ENCODE measurements at regions not wholly inside any gene's neighbourhood (a gene's known extent, or its start where the extent isn't known, plus 50 kb on each side); places are given as distances from the start of the nearest gene placed in this dataset.

DNA sequence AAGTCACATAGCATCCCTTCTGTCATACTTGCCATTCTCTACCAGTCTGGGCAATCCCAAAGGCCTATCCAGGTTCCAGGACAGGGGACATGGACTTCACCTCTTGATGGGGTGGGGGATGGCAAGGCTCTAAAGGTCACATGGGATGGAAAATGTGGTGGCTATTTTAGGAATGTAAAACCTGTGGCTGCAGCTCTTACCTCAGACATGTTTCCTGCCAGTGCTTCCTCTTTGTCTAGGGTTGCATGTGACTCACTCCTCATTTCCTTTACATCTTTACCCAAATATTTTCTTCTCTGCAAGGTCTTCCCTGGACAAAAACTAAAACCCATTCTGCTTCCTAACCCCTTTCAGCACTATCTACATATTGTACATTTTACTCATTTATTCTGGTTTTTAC, 135.7 kb downstream of the BTBD3 start:
- Histone ChIP-seq H3K4me1 (ENCODE audit: low read length) (no peaks in the 10 kb centered on the region), H3K4me3 (ENCODE audit: low read length) (no peak overlapping the region), H3K4me2 (ENCODE audit: low read depth, low read length, poor library complexity, severe bottlenecking) (no peak overlapping the region), H3K9me3 (ENCODE audit: low read length) (peaks cover 14% of the 10 kb centered on the region; the same call in 1 of the 2 replicates), H2AFZ (ENCODE audit: low read length) (no peak overlapping the region), H3K9me2 (replicated peaks; ENCODE audit: insufficient read depth, low read length) (no peaks in the 10 kb centered on the region), H3K27ac (ENCODE audit: low read length) (no peak overlapping the region), H3K27me3 (ENCODE audit: low read length) (no peaks in the 10 kb centered on the region), H3K79me2 (ENCODE audit: low read length) (no peaks in the 10 kb centered on the region), H3K36me3 (ENCODE audit: insufficient read depth, low read length) (no peaks in the 10 kb centered on the region), H4K20me1 (ENCODE audit: insufficient read depth, low read depth, low read length) (no peaks in the 10 kb centered on the region), H3K9ac (ENCODE audit: low read length) (no peak overlapping the region)
- no peak for DNase-seq

DNA sequence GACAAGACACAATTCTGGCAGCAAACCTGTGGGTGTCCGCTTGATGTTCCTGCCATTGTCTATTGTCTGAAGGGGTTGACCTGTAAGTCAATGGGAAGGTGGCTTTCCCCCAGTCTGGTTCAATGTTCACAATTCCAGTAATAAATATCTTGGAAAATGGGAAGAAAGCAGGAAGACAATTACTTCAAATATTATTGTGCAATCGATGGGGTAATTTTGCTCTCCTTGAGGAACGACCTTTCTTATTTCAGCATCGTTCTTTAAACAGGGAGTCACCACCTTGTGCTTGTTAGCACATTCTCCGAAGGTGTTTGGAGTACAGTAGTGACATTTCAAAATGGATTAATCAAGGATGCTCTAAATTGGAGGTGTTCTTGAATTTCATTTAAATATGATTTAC, 136.9 kb downstream of the BTBD3 start:
- Histone ChIP-seq H3K79me2 (ENCODE audit: low read length) (no peaks in the 10 kb centered on the region), H2AFZ (ENCODE audit: low read length) (no peak overlapping the region), H3K27me3 (ENCODE audit: low read length) (no peaks in the 10 kb centered on the region), H3K4me1 (ENCODE audit: low read length) (no peaks in the 10 kb centered on the region), H3K27ac (ENCODE audit: low read length) (no peak overlapping the region), H4K20me1 (ENCODE audit: insufficient read depth, low read depth, low read length) (no peaks in the 10 kb centered on the region), H3K4me2 (ENCODE audit: low read depth, low read length, poor library complexity, severe bottlenecking) (no peak overlapping the region), H3K9me2 (replicated peaks; ENCODE audit: insufficient read depth, low read length) (no peaks in the 10 kb centered on the region), H3K9ac (ENCODE audit: low read length) (no peak overlapping the region), H3K9me3 (ENCODE audit: low read length) (peaks cover 11% of the 10 kb centered on the region; the same call in 1 of the 2 replicates), H3K4me3 (ENCODE audit: low read length) (no peak overlapping the region), H3K36me3 (ENCODE audit: insufficient read depth, low read length) (no peaks in the 10 kb centered on the region)
- DNase-seq = no peak

DNA sequence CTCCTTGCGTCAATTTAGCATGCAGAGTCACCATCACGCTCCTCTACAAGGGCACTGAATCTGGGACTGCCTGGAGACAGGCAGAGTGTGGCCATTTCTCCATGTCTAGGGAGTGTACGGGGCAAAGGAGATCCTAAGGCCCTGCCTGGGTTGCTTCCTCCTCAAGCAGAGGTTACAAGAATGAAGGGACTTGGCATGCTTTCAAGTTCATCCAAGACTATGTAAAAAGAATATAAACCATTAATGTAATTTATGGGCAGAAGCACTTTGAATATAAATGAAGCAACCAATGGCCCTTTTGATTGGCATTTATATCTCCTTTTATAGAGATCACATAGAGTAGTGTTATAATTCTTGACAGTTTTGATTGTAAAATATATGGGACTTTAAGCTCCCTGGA, 137.5 kb downstream of the BTBD3 start:
- H3K4me1 ChIP-seq (ENCODE audit: low read length) = no peaks in the 10 kb centered on the region
- no peaks in the 10 kb centered on the region for H3K9me2 ChIP-seq (replicated peaks; ENCODE audit: insufficient read depth, low read length)
- peaks cover 8% of the 10 kb centered on the region; the same call in 1 of the 2 replicates for H3K9me3 ChIP-seq (ENCODE audit: low read length)
- no peak overlapping the region for H3K4me3 ChIP-seq (ENCODE audit: low read length)
- no peaks in the 10 kb centered on the region for H3K36me3 ChIP-seq (ENCODE audit: insufficient read depth, low read length)
- no peak overlapping the region for H2AFZ ChIP-seq (ENCODE audit: low read length)
- H4K20me1 ChIP-seq (ENCODE audit: insufficient read depth, low read depth, low read length) = no peaks in the 10 kb centered on the region
- no peak for DNase-seq
- H3K27ac ChIP-seq (ENCODE audit: low read length) = no peak overlapping the region
- H3K9ac ChIP-seq (ENCODE audit: low read length) = no peak overlapping the region
- no peak overlapping the region for H3K4me2 ChIP-seq (ENCODE audit: low read depth, low read length, poor library complexity, severe bottlenecking)
- H3K79me2 ChIP-seq (ENCODE audit: low read length) = no peaks in the 10 kb centered on the region
- no peaks in the 10 kb centered on the region for H3K27me3 ChIP-seq (ENCODE audit: low read length)

GRCh38 chr20:12056839-12057238, 139.1 kb downstream of the BTBD3 start:
- no peak overlapping the region for H3K4me3 ChIP-seq (ENCODE audit: low read length)
- no peaks in the 10 kb centered on the region for H3K4me1 ChIP-seq (ENCODE audit: low read length)
- peaks cover 14% of the 10 kb centered on the region for H3K9me3 ChIP-seq (ENCODE audit: low read length)
- no peaks in the 10 kb centered on the region for H4K20me1 ChIP-seq (ENCODE audit: insufficient read depth, low read depth, low read length)
- no peaks in the 10 kb centered on the region for H3K27me3 ChIP-seq (ENCODE audit: low read length)
- H2AFZ ChIP-seq (ENCODE audit: low read length) = no peak overlapping the region
- no peaks in the 10 kb centered on the region for H3K36me3 ChIP-seq (ENCODE audit: insufficient read depth, low read length)
- no peak overlapping the region for H3K9ac ChIP-seq (ENCODE audit: low read length)
- H3K9me2 ChIP-seq (replicated peaks; ENCODE audit: insufficient read depth, low read length) = no peaks in the 10 kb centered on the region
- no peak for DNase-seq
- H3K4me2 ChIP-seq (ENCODE audit: low read depth, low read length, poor library complexity, severe bottlenecking) = no peak overlapping the region
- no peak overlapping the region for H3K27ac ChIP-seq (ENCODE audit: low read length)
- no peaks in the 10 kb centered on the region for H3K79me2 ChIP-seq (ENCODE audit: low read length)

DNA sequence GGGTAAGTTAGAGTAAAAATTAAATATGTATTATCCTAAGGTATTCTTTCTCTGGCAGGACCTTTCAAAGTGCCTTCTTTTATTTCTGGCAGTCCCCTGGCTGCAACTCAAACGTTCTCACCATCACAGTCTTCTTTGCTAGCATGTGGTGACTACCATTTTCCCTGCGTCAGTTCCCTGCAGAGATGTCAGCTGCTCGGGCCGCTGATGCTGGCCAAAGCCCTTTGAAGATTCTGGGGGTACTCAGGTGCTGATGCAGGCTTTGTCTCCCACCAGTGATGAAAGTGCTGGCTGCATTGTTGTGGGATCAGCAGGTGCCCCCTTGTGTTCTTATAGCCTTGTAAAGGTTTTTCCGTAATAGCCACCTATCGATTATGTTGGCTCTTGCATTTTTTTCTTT, 140.1 kb downstream of the BTBD3 start:
- H3K4me3 ChIP-seq (ENCODE audit: low read length) = no peak overlapping the region
- no peaks in the 10 kb centered on the region for H3K79me2 ChIP-seq (ENCODE audit: low read length)
- no peak overlapping the region for H2AFZ ChIP-seq (ENCODE audit: low read length)
- peaks cover 11% of the 10 kb centered on the region for H3K9me3 ChIP-seq (ENCODE audit: low read length)
- H4K20me1 ChIP-seq (ENCODE audit: insufficient read depth, low read depth, low read length) = no peaks in the 10 kb centered on the region
- no peaks in the 10 kb centered on the region for H3K36me3 ChIP-seq (ENCODE audit: insufficient read depth, low read length)
- H3K27me3 ChIP-seq (ENCODE audit: low read length) = no peaks in the 10 kb centered on the region
- H3K27ac ChIP-seq (ENCODE audit: low read length) = no peak overlapping the region
- H3K9me2 ChIP-seq (replicated peaks; ENCODE audit: insufficient read depth, low read length) = no peaks in the 10 kb centered on the region
- no peak for DNase-seq
- H3K4me1 ChIP-seq (ENCODE audit: low read length) = no peaks in the 10 kb centered on the region
- no peak overlapping the region for H3K9ac ChIP-seq (ENCODE audit: low read length)
- H3K4me2 ChIP-seq (ENCODE audit: low read depth, low read length, poor library complexity, severe bottlenecking) = no peak overlapping the region

DNA sequence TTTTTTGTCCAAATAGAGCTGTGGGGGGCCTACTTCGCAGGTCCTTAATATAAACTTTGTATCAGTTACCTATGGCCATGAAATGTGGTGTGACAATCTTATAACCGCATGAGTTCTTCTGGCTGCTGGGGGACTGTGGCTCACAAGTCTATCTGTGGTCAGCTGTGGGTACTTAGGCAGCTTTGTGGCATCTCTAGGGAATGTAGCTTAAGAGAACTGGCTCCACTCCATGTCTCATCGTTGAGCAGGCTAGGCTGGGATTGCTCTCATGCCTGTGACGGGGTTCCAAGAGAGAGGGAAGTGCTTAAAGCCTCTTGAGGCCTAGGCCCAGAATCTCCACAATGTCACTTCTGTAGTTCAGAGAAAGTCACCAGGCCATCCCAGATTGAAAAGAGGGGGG, 140.5 kb downstream of the BTBD3 start:
- H2AFZ ChIP-seq (ENCODE audit: low read length) = no peak overlapping the region
- H3K27me3 ChIP-seq (ENCODE audit: low read length) = no peaks in the 10 kb centered on the region
- H3K4me3 ChIP-seq (ENCODE audit: low read length) = no peak overlapping the region
- no peak overlapping the region for H3K27ac ChIP-seq (ENCODE audit: low read length)
- H3K4me2 ChIP-seq (ENCODE audit: low read depth, low read length, poor library complexity, severe bottlenecking) = no peak overlapping the region
- no peaks in the 10 kb centered on the region for H4K20me1 ChIP-seq (ENCODE audit: insufficient read depth, low read depth, low read length)
- H3K4me1 ChIP-seq (ENCODE audit: low read length) = no peaks in the 10 kb centered on the region
- H3K9me2 ChIP-seq (replicated peaks; ENCODE audit: insufficient read depth, low read length) = no peaks in the 10 kb centered on the region
- H3K9ac ChIP-seq (ENCODE audit: low read length) = no peak overlapping the region
- H3K79me2 ChIP-seq (ENCODE audit: low read length) = no peaks in the 10 kb centered on the region
- H3K36me3 ChIP-seq (ENCODE audit: insufficient read depth, low read length) = no peaks in the 10 kb centered on the region
- H3K9me3 ChIP-seq (ENCODE audit: low read length) = peaks cover 11% of the 10 kb centered on the region
- no peak for DNase-seq

- DNase-seq = no peak
- Histone ChIP-seq H3K4me3 (ENCODE audit: low read length) (no peak overlapping the region), H3K4me2 (ENCODE audit: low read depth, low read length, poor library complexity, severe bottlenecking) (no peak overlapping the region), H4K20me1 (ENCODE audit: insufficient read depth, low read depth, low read length) (no peaks in the 10 kb centered on the region), H3K27me3 (ENCODE audit: low read length) (no peaks in the 10 kb centered on the region), H3K4me1 (ENCODE audit: low read length) (no peaks in the 10 kb centered on the region), H3K9me3 (ENCODE audit: low read length) (peaks cover 14% of the 10 kb centered on the region), H3K9ac (ENCODE audit: low read length) (no peak overlapping the region), H3K36me3 (ENCODE audit: insufficient read depth, low read length) (no peaks in the 10 kb centered on the region), H3K9me2 (replicated peaks; ENCODE audit: insufficient read depth, low read length) (no peaks in the 10 kb centered on the region), H3K79me2 (ENCODE audit: low read length) (no peaks in the 10 kb centered on the region), H3K27ac (ENCODE audit: low read length) (no peak overlapping the region), H2AFZ (ENCODE audit: low read length) (no peak overlapping the region)
Observed at GRCh38 chr20:12061466-12061865, 143.8 kb downstream of the BTBD3 start.

GRCh38 chr20:12063106-12063684, 145.5 kb downstream of the BTBD3 start:
- Histone ChIP-seq H3K4me1 (ENCODE audit: low read length) (no peaks in the 10 kb centered on the region), H3K9ac (ENCODE audit: low read length) (no peak overlapping the region), H4K20me1 (ENCODE audit: insufficient read depth, low read depth, low read length) (no peaks in the 10 kb centered on the region), H3K79me2 (ENCODE audit: low read length) (no peaks in the 10 kb centered on the region), H3K9me2 (replicated peaks; ENCODE audit: insufficient read depth, low read length) (no peaks in the 10 kb centered on the region), H3K9me3 (ENCODE audit: low read length) (peaks cover 14% of the 10 kb centered on the region), H2AFZ (ENCODE audit: low read length) (no peak overlapping the region), H3K36me3 (ENCODE audit: insufficient read depth, low read length) (no peaks in the 10 kb centered on the region), H3K4me3 (ENCODE audit: low read length) (no peak overlapping the region), H3K27ac (ENCODE audit: low read length) (no peak overlapping the region), H3K4me2 (ENCODE audit: low read depth, low read length, poor library complexity, severe bottlenecking) (no peak overlapping the region), H3K27me3 (ENCODE audit: low read length) (no peaks in the 10 kb centered on the region)
- DNase-seq = no peak

GRCh38 chr20:12064540-12064939, 146.8 kb downstream of the BTBD3 start:
- Histone ChIP-seq H4K20me1 (ENCODE audit: insufficient read depth, low read depth, low read length) (no peaks in the 10 kb centered on the region), H3K27me3 (ENCODE audit: low read length) (no peaks in the 10 kb centered on the region), H3K4me1 (ENCODE audit: low read length) (no peaks in the 10 kb centered on the region)

More at GRCh38 chr20:12064540-12064939, 146.8 kb downstream of the BTBD3 start:
- no peaks in the 10 kb centered on the region for H3K36me3 ChIP-seq (ENCODE audit: insufficient read depth, low read length)
- no peak overlapping the region for H3K27ac ChIP-seq (ENCODE audit: low read length)
- no peak overlapping the region for H3K4me3 ChIP-seq (ENCODE audit: low read length)
- H3K9me2 ChIP-seq (replicated peaks; ENCODE audit: insufficient read depth, low read length) = no peaks in the 10 kb centered on the region
- no peak overlapping the region for H3K4me2 ChIP-seq (ENCODE audit: low read depth, low read length, poor library complexity, severe bottlenecking)
- no peak overlapping the region for H3K9ac ChIP-seq (ENCODE audit: low read length)
- no peak for DNase-seq
- H3K9me3 ChIP-seq (ENCODE audit: low read length) = peaks cover 19% of the 10 kb centered on the region
- no peaks in the 10 kb centered on the region for H3K79me2 ChIP-seq (ENCODE audit: low read length)
- no peak overlapping the region for H2AFZ ChIP-seq (ENCODE audit: low read length)
